B cell (primary cell): ENCODE measurements at regions not wholly inside any gene's neighbourhood (a gene's known extent, or its start where the extent isn't known, plus 50 kb on each side); places are given as distances from the start of the nearest gene placed in this dataset.

Experiments
- EZH2 ChIP-seq: IDR thresholded peaks from 2 replicates; pipeline ENCODE4 v1.6.1; 2012; ENCODE audit warnings: borderline replicate concordance, low read depth, mild to moderate bottlenecking, moderate library complexity, low read length; ENCODE audit not compliant: insufficient read depth, poor library complexity, severe bottlenecking
- TF ChIP-seq, protein P1 (sequence below): fragments of 200-600 bp; IDR thresholded peaks from one replicate; pipeline ENCODE4 v1.8.0; 2022; ENCODE audit warnings: antibody characterized with exemption, mild to moderate bottlenecking

DNA sequence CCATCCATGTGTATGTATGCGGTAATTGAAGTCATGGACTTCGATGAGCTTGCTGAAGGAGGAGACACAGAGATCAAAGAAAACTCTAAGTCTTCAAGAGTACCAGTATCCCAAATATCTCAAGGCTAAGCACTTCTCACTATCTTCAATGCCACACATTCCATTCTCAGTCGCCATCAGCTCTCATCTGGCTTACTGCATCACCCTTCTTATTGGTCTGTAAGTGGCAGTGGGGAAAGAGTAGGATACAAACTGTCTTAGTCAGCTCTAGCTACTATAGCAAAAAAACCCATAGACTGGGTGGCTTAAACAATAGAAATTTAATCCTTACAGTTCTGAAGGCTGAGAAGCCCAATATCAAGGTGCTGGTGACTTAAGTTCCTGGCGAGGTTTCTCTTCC lies 218.7 kb downstream of the POSTN start:
- TF ChIP-seq, protein P1, sequence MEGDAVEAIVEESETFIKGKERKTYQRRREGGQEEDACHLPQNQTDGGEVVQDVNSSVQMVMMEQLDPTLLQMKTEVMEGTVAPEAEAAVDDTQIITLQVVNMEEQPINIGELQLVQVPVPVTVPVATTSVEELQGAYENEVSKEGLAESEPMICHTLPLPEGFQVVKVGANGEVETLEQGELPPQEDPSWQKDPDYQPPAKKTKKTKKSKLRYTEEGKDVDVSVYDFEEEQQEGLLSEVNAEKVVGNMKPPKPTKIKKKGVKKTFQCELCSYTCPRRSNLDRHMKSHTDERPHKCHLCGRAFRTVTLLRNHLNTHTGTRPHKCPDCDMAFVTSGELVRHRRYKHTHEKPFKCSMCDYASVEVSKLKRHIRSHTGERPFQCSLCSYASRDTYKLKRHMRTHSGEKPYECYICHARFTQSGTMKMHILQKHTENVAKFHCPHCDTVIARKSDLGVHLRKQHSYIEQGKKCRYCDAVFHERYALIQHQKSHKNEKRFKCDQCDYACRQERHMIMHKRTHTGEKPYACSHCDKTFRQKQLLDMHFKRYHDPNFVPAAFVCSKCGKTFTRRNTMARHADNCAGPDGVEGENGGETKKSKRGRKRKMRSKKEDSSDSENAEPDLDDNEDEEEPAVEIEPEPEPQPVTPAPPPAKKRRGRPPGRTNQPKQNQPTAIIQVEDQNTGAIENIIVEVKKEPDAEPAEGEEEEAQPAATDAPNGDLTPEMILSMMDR = no peak
- no peak for TF ChIP-seq EZH2
